Right lobe of liver (tissue), 6 donors: ENCODE measurements at regions not wholly inside any gene's neighbourhood (a gene's known extent, or its start where the extent isn't known, plus 50 kb on each side); places are given as distances from the start of the nearest gene placed in this dataset.

ENCODE experiments used
- ATAC-seq, 4 donors: fragments of 200-7000 bp; cut with Tn5 transposase; one replicate each; pipeline ENCODE4 v1.9.1; 2020; ENCODE audit warnings: mild to moderate bottlenecking in 4 of 4, moderate library complexity in 4 of 4
- DNase-seq, 3 donors: peaks; one replicate each; pipeline ENCODE4 v3.0.0-alpha.2; 2020
- H3K27ac ChIP-seq, 3 donors: fragments of 200-600 bp; one replicate each; pipeline ENCODE4 v1.8.0; 2022
- H3K27me3 ChIP-seq, 2 donors: fragments of 200-600 bp; one replicate each; pipeline ENCODE4 v1.8.0; 2022
- H3K36me3 ChIP-seq, 4 donors: fragments of 200-600 bp; sonication (generic) in 1 of 4; one replicate each; pipeline versions ENCODE4 v1.5.1 to v1.8.0; 2017 to 2022; ENCODE audit warnings: control low read depth in 1 of 4
- H3K4me1 ChIP-seq, 4 donors: fragments of 200-600 bp; sonication (generic) in 1 of 4; one replicate each; pipeline versions ENCODE4 v1.5.1 to v1.8.0; 2017 to 2022; ENCODE audit warnings: control low read depth in 1 of 4
- H3K4me3 ChIP-seq, 3 donors: fragments of 200-600 bp; one replicate each; pipeline ENCODE4 v1.8.0; 2022
- H3K9me3 ChIP-seq, 4 donors: fragments of 200-600 bp; sonication (generic) in 1 of 4; one replicate each; pipeline versions ENCODE4 v1.5.1 to v1.8.0; 2017 to 2022; ENCODE audit warnings: control low read depth in 1 of 4
- CTCF ChIP-seq, 4 donors: fragments of 200-600 bp in 3 of 4; fragments of 450-650 bp in 1 of 4; IDR thresholded peaks; one replicate each; pipeline versions ENCODE4 v1.5.1 to v1.8.0; 2016 to 2022; ENCODE audit warnings: antibody characterized with exemption in 4 of 4, mild to moderate bottlenecking in 2 of 4
- POLR2A ChIP-seq: fragments of 450-650 bp; IDR thresholded peaks from one replicate; pipeline ENCODE4 v1.6.1; 2017; ENCODE audit warnings: antibody characterized with exemption, mild to moderate bottlenecking
- WGBS: methylation state at CpG from one replicate; pipeline ENCODE4 v1.1.6; 2018; ENCODE audit warnings: low coverage, low lambda C conversion rate; ENCODE audit not compliant: insufficient coverage; ENCODE audit errors: missing lambda C conversion rate; 5-methylcytosine and 5-hydroxymethylcytosine counted together
- intact Hi-C, 2 donors: fragments of 100-400 bp; cut with DNase I; formaldehyde crosslinking; loops; one replicate each; pipeline versions ENCODE4 v1.11.2 to v1.14.1; 2022
- donor health status: DM: no; HTN: yes; CAD: no.
- donor health status: DM: no; HTN: no; CAD: no.
- donor health status: DM: no; HTN: no; CAD: no.
- donor health status: DM: no; HTN: yes; CAD: no.
- donor health status: DM: no; HTN: yes; CAD: no.

DNA sequence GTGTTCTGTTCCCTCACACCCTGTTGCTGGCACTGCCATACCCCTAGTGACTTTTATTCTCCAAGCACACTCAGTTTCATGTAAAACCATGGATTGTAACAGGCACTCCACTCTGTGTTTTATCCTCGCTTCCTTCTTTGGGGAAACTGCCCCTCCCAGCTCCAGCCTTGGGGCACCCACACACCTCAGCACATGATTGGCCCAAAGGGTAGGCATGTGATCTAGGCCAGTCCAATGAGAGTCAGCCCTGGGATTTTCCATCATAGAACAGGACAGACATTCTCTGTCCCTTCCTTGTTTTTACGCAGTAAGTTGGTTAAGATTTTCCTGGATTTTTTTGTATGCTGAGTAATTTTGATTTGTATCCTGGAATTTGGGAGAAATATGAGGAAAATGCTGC lies 115.4 kb downstream of the C16orf95 start:
- WGBS = 93% methylated on average over 2 of the region's 2 CpGs
- ATAC-seq (no peak), DNase-seq (no peak)
- H3K36me3 ChIP-seq = no peaks in the 10 kb centered on the region
- H3K4me3 ChIP-seq = no peak overlapping the region
- no peaks in the 10 kb centered on the region for H3K9me3 ChIP-seq
- no peak overlapping the region for H3K27ac ChIP-seq
- TF ChIP-seq CTCF (IDR thresholded peaks at IDR 0.05) = no peak
- no peaks in the 10 kb centered on the region for H3K4me1 ChIP-seq
- no peaks in the 10 kb centered on the region for H3K27me3 ChIP-seq
- intact Hi-C loops = no loop called here

DNA sequence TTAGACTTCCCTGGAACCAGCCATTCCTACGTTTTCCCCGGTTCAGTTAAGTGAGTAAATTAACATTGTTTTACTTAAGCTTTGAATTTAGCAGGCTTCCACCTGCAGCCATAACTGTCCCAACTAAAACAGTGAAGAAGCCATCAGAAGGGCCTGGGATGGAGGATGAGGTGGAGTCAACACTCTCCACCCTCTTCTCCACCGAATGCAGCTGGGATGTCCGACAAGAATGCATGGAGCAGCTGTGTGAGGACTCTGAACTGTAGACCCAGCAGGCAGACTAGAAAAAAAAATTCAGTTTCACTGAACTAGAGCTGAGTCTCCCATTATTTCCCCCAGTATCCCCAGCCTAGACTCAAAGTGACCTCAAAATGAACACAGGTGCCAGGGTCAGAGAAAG lies 114.8 kb downstream of the C16orf95 start:
- Histone ChIP-seq H3K36me3 (no peaks in the 10 kb centered on the region), H3K27ac (no peak overlapping the region), H3K9me3 (no peaks in the 10 kb centered on the region), H3K27me3 (no peaks in the 10 kb centered on the region), H3K4me3 (no peak overlapping the region), H3K4me1 (no peaks in the 10 kb centered on the region)
- intact Hi-C loops = no loop called here
- WGBS = 71% methylated on average over 4 of the region's 4 CpGs
- no peak for ATAC-seq
- TF ChIP-seq CTCF (IDR thresholded peaks at IDR 0.05) (no peak), POLR2A (no peak)
- DNase-seq = no peak

GRCh38 chr16:87203060-87203656 lies 114.0 kb downstream of the C16orf95 start:
- Histone ChIP-seq H3K9me3 (no peaks in the 10 kb centered on the region), H3K27me3 (no peaks in the 10 kb centered on the region), H3K4me1 (no peaks in the 10 kb centered on the region), H3K36me3 (no peaks in the 10 kb centered on the region), H3K4me3 (no peak overlapping the region), H3K27ac (no peak overlapping the region)
- TF ChIP-seq CTCF (IDR thresholded peaks at IDR 0.05) (peak; percentile 38 to 60 (median 49)), POLR2A (no peak)
- 14% methylated on average over 11 of the region's 11 CpGs for whole genome bisulfite sequencing
- intact Hi-C loops = no loop called here
- DNase-seq (peak in 1 of 3 donors; percentile 50), ATAC-seq (peak; percentile 51 to 81 (median 68))

- Histone ChIP-seq H3K36me3 (no peaks in the 10 kb centered on the region), H3K9me3 (no peaks in the 10 kb centered on the region), H3K27me3 (no peaks in the 10 kb centered on the region), H3K4me1 (no peaks in the 10 kb centered on the region), H3K27ac (no peak overlapping the region), H3K4me3 (no peak overlapping the region)
- ATAC-seq (no peak), DNase-seq (no peak)
- intact Hi-C loops = no loop called here
- TF ChIP-seq CTCF (IDR thresholded peaks at IDR 0.05) (no peak), POLR2A (no peak)
- WGBS = 78% methylated on average over 14 of the region's 14 CpGs
Observed at GRCh38 chr16:87206646-87207451, 110.3 kb downstream of the C16orf95 start.
